ENCODE measurements at regions not wholly inside any gene's neighbourhood (a gene's known extent, or its start where the extent isn't known, plus 50 kb on each side); places are given as distances from the start of the nearest gene placed in this dataset.

- TF ChIP-seq CTCF (IDR thresholded peaks at IDR 0.05) (no peak), EZH2 (IDR thresholded peaks at IDR 0.05; ENCODE audit: borderline replicate concordance, insufficient read depth, low read depth, low read length, poor library complexity, severe bottlenecking) (no peak)
Measured at GRCh38 chr12:77601069-77601468, 229.6 kb upstream of the NAV3 start.
